ENCODE measurements at regions not wholly inside any gene's neighbourhood (a gene's known extent, or its start where the extent isn't known, plus 50 kb on each side); places are given as distances from the start of the nearest gene placed in this dataset.

GRCh38 chr7:136062625-136063325 is 85.6 kb upstream of the MTPN start:
- ATAC-seq (ENCODE audit: low FRiP score), result no peak
- intact Hi-C loops (cut with DNase I), result no loop called here
- WGBS, 2 donors, result 12 to 14% methylated on average over 4 of the region's 4 CpGs
- peaks cover 1% of the 10 kb centered on the region for H3K9me3 ChIP-seq (ENCODE audit: control insufficient read depth, low read length)
- peaks cover 0 to 1% of the 10 kb centered on the region in 2 donors for H3K27me3 ChIP-seq (ENCODE audit: control insufficient read depth in 1 of 2, insufficient read depth in 2 of 2, low read length in 1 of 2)
- no peak overlapping the region for H3K27ac ChIP-seq (ENCODE audit: low read depth in 1 of 2, low read length in 2 of 2)
- no peak for DNase-seq
- H3K4me3 ChIP-seq (ENCODE audit: low read length in 2 of 2), result no peak overlapping the region
- no peaks in the 10 kb centered on the region for H3K36me3 ChIP-seq (ENCODE audit: control insufficient read depth in 1 of 2, insufficient read depth in 2 of 2, low read length in 1 of 2)
- no peaks in the 10 kb centered on the region for H3K4me1 ChIP-seq (ENCODE audit: control insufficient read depth in 1 of 2, insufficient read depth in 2 of 2, low read length in 2 of 2)

GRCh38 chr7:136061433-136061832 is 84.3 kb upstream of the MTPN start:
- ATAC-seq (ENCODE audit: low FRiP score) (no peak), DNase-seq (no peak)
- H3K9me3 ChIP-seq (ENCODE audit: control insufficient read depth, low read length), result peaks cover 1% of the 10 kb centered on the region
- no peaks in the 10 kb centered on the region for H3K4me1 ChIP-seq (ENCODE audit: control insufficient read depth in 1 of 2, insufficient read depth in 2 of 2, low read length in 2 of 2)
- intact Hi-C loops (cut with DNase I), result no loop called here
- peaks cover 0 to 1% of the 10 kb centered on the region in 2 donors for H3K27me3 ChIP-seq (ENCODE audit: control insufficient read depth in 1 of 2, insufficient read depth in 2 of 2, low read length in 1 of 2)
- H3K27ac ChIP-seq (ENCODE audit: low read depth in 1 of 2, low read length in 2 of 2), result no peak overlapping the region
- no peaks in the 10 kb centered on the region for H3K36me3 ChIP-seq (ENCODE audit: control insufficient read depth in 1 of 2, insufficient read depth in 2 of 2, low read length in 1 of 2)
- no peak overlapping the region for H3K4me3 ChIP-seq (ENCODE audit: low read length in 2 of 2)
- 86 to 93% methylated on average over 3 of the region's 3 CpGs for WGBS, 2 donors

- Histone ChIP-seq H3K36me3 (ENCODE audit: control insufficient read depth in 1 of 2, insufficient read depth in 2 of 2, low read length in 1 of 2) (no peaks in the 10 kb centered on the region), H3K27me3 (ENCODE audit: control insufficient read depth in 1 of 2, insufficient read depth in 2 of 2, low read length in 1 of 2) (peaks cover 0 to 1% of the 10 kb centered on the region in 2 donors), H3K4me3 (ENCODE audit: low read length in 2 of 2) (no peak overlapping the region), H3K27ac (ENCODE audit: low read depth in 1 of 2, low read length in 2 of 2) (no peak overlapping the region), H3K9me3 (ENCODE audit: control insufficient read depth, low read length) (peaks cover under 1% of the 10 kb centered on the region), H3K4me1 (ENCODE audit: control insufficient read depth in 1 of 2, insufficient read depth in 2 of 2, low read length in 2 of 2) (no peaks in the 10 kb centered on the region)
- DNase-seq, result no peak
- no peak for ATAC-seq (ENCODE audit: low FRiP score)
- intact Hi-C loops (cut with DNase I), result no loop called here
These were observed 81.4 kb upstream of the MTPN start for GRCh38 chr7:136058546-136058945.

- H3K27me3 ChIP-seq (ENCODE audit: control insufficient read depth in 1 of 2, insufficient read depth in 2 of 2, low read length in 1 of 2), result peaks cover 0 to 1% of the 10 kb centered on the region in 2 donors
- ATAC-seq (ENCODE audit: low FRiP score) (no peak), DNase-seq (no peak)
- intact Hi-C loops (cut with DNase I), result no loop called here
- H3K27ac ChIP-seq (ENCODE audit: low read depth in 1 of 2, low read length in 2 of 2), result no peak overlapping the region
- H3K9me3 ChIP-seq (ENCODE audit: control insufficient read depth, low read length), result no peaks in the 10 kb centered on the region
- no peaks in the 10 kb centered on the region for H3K36me3 ChIP-seq (ENCODE audit: control insufficient read depth in 1 of 2, insufficient read depth in 2 of 2, low read length in 1 of 2)
- H3K4me1 ChIP-seq (ENCODE audit: control insufficient read depth in 1 of 2, insufficient read depth in 2 of 2, low read length in 2 of 2), result no peaks in the 10 kb centered on the region
- H3K4me3 ChIP-seq (ENCODE audit: low read length in 2 of 2), result no peak overlapping the region
- 85% methylated on average over 6 of the region's 6 CpGs for WGBS, 2 donors
These were observed 80.3 kb upstream of the MTPN start for GRCh38 chr7:136057509-136057908.

GRCh38 chr7:136056651-136057231 is 79.6 kb upstream of the MTPN start:
- DNase-seq (no peak), ATAC-seq (ENCODE audit: low FRiP score) (no peak)
- Histone ChIP-seq H3K4me3 (ENCODE audit: low read length in 2 of 2) (no peak overlapping the region), H3K27me3 (ENCODE audit: control insufficient read depth in 1 of 2, insufficient read depth in 2 of 2, low read length in 1 of 2) (peaks cover 0 to 1% of the 10 kb centered on the region in 2 donors), H3K36me3 (ENCODE audit: control insufficient read depth in 1 of 2, insufficient read depth in 2 of 2, low read length in 1 of 2) (no peaks in the 10 kb centered on the region), H3K4me1 (ENCODE audit: control insufficient read depth in 1 of 2, insufficient read depth in 2 of 2, low read length in 2 of 2) (no peaks in the 10 kb centered on the region), H3K9me3 (ENCODE audit: control insufficient read depth, low read length) (no peaks in the 10 kb centered on the region), H3K27ac (ENCODE audit: low read depth in 1 of 2, low read length in 2 of 2) (no peak overlapping the region)
- intact Hi-C loops (cut with DNase I), result no loop called here
- 71 to 73% methylated on average over 6 of the region's 6 CpGs for WGBS, 2 donors

- DNase-seq (no peak), ATAC-seq (ENCODE audit: low FRiP score) (no peak)
- Histone ChIP-seq H3K4me3 (ENCODE audit: low read length in 2 of 2) (no peak overlapping the region), H3K36me3 (ENCODE audit: control insufficient read depth in 1 of 2, insufficient read depth in 2 of 2, low read length in 1 of 2) (no peaks in the 10 kb centered on the region), H3K9me3 (ENCODE audit: control insufficient read depth, low read length) (no peaks in the 10 kb centered on the region), H3K4me1 (ENCODE audit: control insufficient read depth in 1 of 2, insufficient read depth in 2 of 2, low read length in 2 of 2) (no peaks in the 10 kb centered on the region), H3K27ac (ENCODE audit: low read depth in 1 of 2, low read length in 2 of 2) (no peak overlapping the region), H3K27me3 (ENCODE audit: control insufficient read depth in 1 of 2, insufficient read depth in 2 of 2, low read length in 1 of 2) (peaks cover 0 to 1% of the 10 kb centered on the region in 2 donors)
- WGBS, 2 donors, result 82 to 90% methylated on average over 2 of the region's 2 CpGs
- intact Hi-C loops (cut with DNase I), result no loop called here
These were observed 78.1 kb upstream of the MTPN start for GRCh38 chr7:136055266-136055665.

- intact Hi-C loops (cut with DNase I), result no loop called here
- H3K4me1 ChIP-seq (ENCODE audit: control insufficient read depth in 1 of 2, insufficient read depth in 2 of 2, low read length in 2 of 2), result no peaks in the 10 kb centered on the region
- no peaks in the 10 kb centered on the region for H3K36me3 ChIP-seq (ENCODE audit: control insufficient read depth in 1 of 2, insufficient read depth in 2 of 2, low read length in 1 of 2)
- H3K4me3 ChIP-seq (ENCODE audit: low read length in 2 of 2), result no peak overlapping the region
- H3K27ac ChIP-seq (ENCODE audit: low read depth in 1 of 2, low read length in 2 of 2), result no peak overlapping the region
- peaks cover 0 to under 1% of the 10 kb centered on the region in 2 donors for H3K27me3 ChIP-seq (ENCODE audit: control insufficient read depth in 1 of 2, insufficient read depth in 2 of 2, low read length in 1 of 2)
- WGBS, 2 donors, result 53 to 61% methylated on average over 6 of the region's 6 CpGs
- no peak for ATAC-seq (ENCODE audit: low FRiP score)
- no peaks in the 10 kb centered on the region for H3K9me3 ChIP-seq (ENCODE audit: control insufficient read depth, low read length)
- DNase-seq, result no peak
These were observed 76.7 kb upstream of the MTPN start for GRCh38 chr7:136053689-136054485.

- DNase-seq (no peak), ATAC-seq (ENCODE audit: low FRiP score) (no peak)
- peaks cover 2% of the 10 kb centered on the region for H3K9me3 ChIP-seq (ENCODE audit: control insufficient read depth, low read length)
- no peaks in the 10 kb centered on the region for H3K27me3 ChIP-seq (ENCODE audit: control insufficient read depth in 1 of 2, insufficient read depth in 2 of 2, low read length in 1 of 2)
- no peak overlapping the region for H3K4me3 ChIP-seq (ENCODE audit: low read length in 2 of 2)
- WGBS, 2 donors, result 88 to 93% methylated on average over 6 of the region's 6 CpGs
- no peaks in the 10 kb centered on the region for H3K36me3 ChIP-seq (ENCODE audit: control insufficient read depth in 1 of 2, insufficient read depth in 2 of 2, low read length in 1 of 2)
- no peaks in the 10 kb centered on the region for H3K4me1 ChIP-seq (ENCODE audit: control insufficient read depth in 1 of 2, insufficient read depth in 2 of 2, low read length in 2 of 2)
- intact Hi-C loops (cut with DNase I), result no loop called here
- H3K27ac ChIP-seq (ENCODE audit: low read depth in 1 of 2, low read length in 2 of 2), result no peak overlapping the region
These were observed 74.2 kb upstream of the MTPN start for GRCh38 chr7:136051203-136051928.

Measured in aorta (tissue), 5 donors.